ENCODE measurements at regions not wholly inside any gene's neighbourhood (a gene's known extent, or its start where the extent isn't known, plus 50 kb on each side); places are given as distances from the start of the nearest gene placed in this dataset.
A peak's percentile ranks its signal among the peaks of the same experiment; 100 is the strongest.

- no peaks in the 10 kb centered on the region for H3K27me3 ChIP-seq (replicated peaks in 1 of 4; ENCODE audit: control insufficient read depth in 3 of 4, extremely low read depth in 1 of 4, insufficient read depth in 3 of 4, low read length in 3 of 4)
- TF ChIP-seq SP4 (IDR thresholded peaks at IDR 0.05; ENCODE audit: low read length) (no peak), SIX5 (IDR thresholded peaks at IDR 0.05; ENCODE audit: low read depth, low read length) (no peak), TEAD4 (IDR thresholded peaks at IDR 0.05; ENCODE audit: low read depth, low read length) (no peak), POLR2AphosphoS5 (IDR thresholded peaks at IDR 0.05; ENCODE audit: low read depth, low read length) (no peak), JUND (IDR thresholded peaks at IDR 0.05; ENCODE audit: low read length) (no peak), RFX5 (IDR thresholded peaks at IDR 0.05; ENCODE audit: borderline replicate concordance, low read depth, low read length) (no peak), CTCF (IDR thresholded peaks at IDR 0.05; ENCODE audit: control extremely low read depth in 1 of 3, insufficient read depth in 1 of 3, low read depth in 1 of 3, low read length in 3 of 3) (no peak), CHD1 (IDR thresholded peaks at IDR 0.05; ENCODE audit: low read depth, low read length) (no peak)
Measured at GRCh38 chr2:224158061-224158460, 119.0 kb upstream of the SERPINE2 start.

More at GRCh38 chr2:224158061-224158460, 119.0 kb upstream of the SERPINE2 start:
- Histone ChIP-seq H3K79me2 (ENCODE audit: control insufficient read depth in 1 of 2, insufficient read depth in 2 of 2, low read length in 2 of 2) (no peaks in the 10 kb centered on the region), H2BK120ac (replicated peaks; ENCODE audit: low read depth, low read length) (no peak overlapping the region), H3K18ac (ENCODE audit: extremely low read depth, low read length) (no peak overlapping the region), H4K20me1 (replicated peaks in 1 of 2; ENCODE audit: control insufficient read depth in 1 of 2, insufficient read depth in 2 of 2, low read length in 2 of 2) (no peaks in the 10 kb centered on the region), H3K79me1 (ENCODE audit: low read depth, low read length) (no peaks in the 10 kb centered on the region), H3K56ac (replicated peaks; ENCODE audit: insufficient read length, low read depth, low read length) (no peak overlapping the region), H3K23ac (ENCODE audit: insufficient read length) (no peak overlapping the region), H3K27ac (ENCODE audit: low read depth, low read length) (no peak overlapping the region), H3K4me1 (replicated peaks in 1 of 4; ENCODE audit: control insufficient read depth in 3 of 4, insufficient read depth in 4 of 4, low read length in 3 of 4) (no peaks in the 10 kb centered on the region), H2BK12ac (ENCODE audit: low read depth, low read length) (no peak overlapping the region), H3K23me2 (ENCODE audit: low read depth, low read length) (no peaks in the 10 kb centered on the region), H2BK5ac (ENCODE audit: low read depth, low read length) (no peak overlapping the region), H4K5ac (ENCODE audit: insufficient read length, low read depth, low read length) (no peak overlapping the region), H3K4me2 (ENCODE audit: insufficient read depth in 1 of 2, low read depth in 2 of 2, low read length in 2 of 2) (no peak overlapping the region), H3K36me3 (ENCODE audit: control insufficient read depth in 2 of 4, insufficient read depth in 4 of 4, low read length in 3 of 4) (no peaks in the 10 kb centered on the region), H2BK15ac (ENCODE audit: low read length) (no peak overlapping the region), H3K9me3 (ENCODE audit: insufficient read depth in 2 of 2, low read depth in 1 of 2, low read length in 1 of 2) (no peaks in the 10 kb centered on the region), H2BK20ac (ENCODE audit: low read length) (no peak overlapping the region), H2AK5ac (ENCODE audit: low read depth, low read length) (no peak overlapping the region), H4K91ac (replicated peaks; ENCODE audit: insufficient read length, low read length) (no peak overlapping the region), H3K14ac (ENCODE audit: insufficient read length) (no peak overlapping the region), H3K4ac (replicated peaks; ENCODE audit: insufficient read length, low read depth, low read length) (no peak overlapping the region), H3K4me3 (ENCODE audit: extremely low read depth in 1 of 4, insufficient read depth in 2 of 4, low read depth in 3 of 4, low read length in 4 of 4) (no peak overlapping the region), H4K8ac (ENCODE audit: extremely low read depth, insufficient read depth, low read length) (no peak overlapping the region), H2AFZ (ENCODE audit: low read length) (no peak overlapping the region), H3K9ac (replicated peaks in 1 of 4; ENCODE audit: extremely low read depth in 1 of 4, low read depth in 3 of 4, low read length in 3 of 4) (no peak overlapping the region)
- DNase-seq (ENCODE audit: low read depth in 1 of 2, low spot score in 2 of 2) (peak in 1 of 2 experiments; percentile 3), FAIRE-seq (no peak)
- ChIA-PET POLR2A (ENCODE audit: partially characterized antibody) (no interaction called here), CTCF (ENCODE audit: partially characterized antibody) (interaction anchor here (2.4 kb wide), 1 partner anchor 165 kb away, joined by 8 read pairs; no protein-coding TSS in a partner anchor)
- 89% methylated on average over 4 of the region's 4 CpGs; no CpG with 5 or more reads in 1 of the 2 experiments for WGBS, 2 experiments (ENCODE audit: extremely low coverage in 1 of 2, insufficient coverage in 1 of 2, insufficient read length in 1 of 2, insufficient replicate concordance in 2 of 2, low coverage in 1 of 2, low lambda C conversion rate in 2 of 2, missing lambda C conversion rate in 1 of 2)
